Central memory CD4-positive, alpha-beta T cell (primary cell): ENCODE measurements at regions not wholly inside any gene's neighbourhood (a gene's known extent, or its start where the extent isn't known, plus 50 kb on each side); places are given as distances from the start of the nearest gene placed in this dataset.
"Not testable (repeated sequence)": the region's sequence is repeated elsewhere in the genome, so short reads cannot be mapped to it uniquely, and the experiment has no call there.

ENCODE experiments used
- DNase-seq: peaks from one replicate; pipeline ENCODE4 v3.0.0; 2022

DNA sequence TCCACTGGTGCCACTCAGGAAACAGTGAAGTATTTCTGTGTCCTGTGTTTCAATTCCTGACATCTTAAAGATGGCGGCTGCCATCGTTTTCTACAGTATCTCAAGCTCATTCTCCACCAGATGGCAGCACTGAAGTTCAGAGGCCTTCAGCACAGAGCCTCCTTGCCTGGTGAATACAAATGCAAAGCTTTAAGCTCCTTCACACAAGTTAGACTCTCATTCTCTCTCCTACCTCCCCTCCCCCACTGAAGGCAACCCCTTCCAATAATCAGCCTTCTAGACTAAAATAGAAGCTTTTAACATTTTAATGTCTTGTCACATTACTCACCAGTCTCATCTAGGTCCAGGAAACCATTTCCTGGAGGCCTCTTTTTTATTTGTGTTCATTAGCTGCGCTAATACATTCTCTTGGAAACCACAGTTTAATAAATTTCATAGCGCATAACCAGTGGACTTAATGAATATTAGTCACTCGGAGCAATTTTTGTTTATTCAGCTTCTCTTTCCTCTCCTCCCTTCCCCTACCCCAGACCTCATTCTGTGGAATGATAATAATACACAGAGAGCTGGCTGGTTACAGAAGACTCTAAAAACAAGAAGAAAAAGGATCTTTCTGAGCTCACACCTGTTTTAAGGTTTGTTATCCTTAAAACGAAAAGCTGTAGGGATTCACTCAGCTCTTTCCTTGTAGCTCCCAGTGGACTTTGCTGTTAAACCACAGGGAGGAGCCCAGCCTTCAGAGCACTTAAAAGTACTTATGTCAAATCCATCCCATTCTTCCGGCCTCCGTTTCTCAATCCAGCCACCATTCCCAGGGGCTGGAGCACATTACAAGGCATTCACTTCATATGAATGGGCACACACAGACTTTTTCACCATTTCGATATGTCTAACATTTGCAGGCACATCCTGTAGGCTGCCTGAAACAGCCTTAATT, 384.9 kb downstream of the HLX start:
- peak; percentile 3 for DNase-seq

DNA sequence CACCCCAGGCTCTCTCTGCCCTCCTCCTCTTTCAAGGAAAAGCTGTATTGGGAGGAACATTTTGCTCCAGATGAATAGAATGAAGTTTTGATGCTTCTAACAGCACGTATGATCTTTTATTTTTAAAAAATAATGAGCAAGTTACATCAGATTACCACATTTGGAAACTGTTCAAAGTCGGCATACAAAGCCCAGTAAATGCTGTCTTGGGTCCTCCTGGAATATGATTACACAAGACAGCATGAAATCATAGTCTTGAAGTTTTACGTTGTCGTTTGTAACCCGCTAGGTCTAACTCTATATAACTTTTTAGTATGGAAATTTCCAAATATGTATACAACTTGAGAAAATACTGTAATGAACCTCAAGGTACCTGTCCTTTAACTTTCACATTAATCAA, 385.6 kb downstream of the HLX start:
- no peak for DNase-seq

DNA sequence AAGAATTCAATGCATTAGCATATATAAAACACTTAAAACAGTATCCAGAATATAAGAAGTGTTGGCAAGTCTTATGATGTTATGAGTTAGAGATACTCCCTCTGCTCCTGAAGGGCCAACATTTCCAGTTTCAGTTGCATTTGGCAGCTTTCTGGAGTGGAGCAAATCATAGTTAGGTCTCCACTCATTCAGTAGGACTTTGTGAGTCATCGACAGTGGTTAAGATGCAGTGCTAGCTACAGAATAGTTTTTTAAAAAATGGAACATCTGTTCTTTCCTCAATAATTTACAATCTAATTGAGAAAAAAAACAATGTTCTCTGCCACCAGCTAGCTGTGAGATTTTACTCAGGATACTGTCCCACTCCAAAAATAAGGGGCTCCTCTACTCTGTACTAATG, 389.1 kb downstream of the HLX start:
- no peak for DNase-seq

DNA sequence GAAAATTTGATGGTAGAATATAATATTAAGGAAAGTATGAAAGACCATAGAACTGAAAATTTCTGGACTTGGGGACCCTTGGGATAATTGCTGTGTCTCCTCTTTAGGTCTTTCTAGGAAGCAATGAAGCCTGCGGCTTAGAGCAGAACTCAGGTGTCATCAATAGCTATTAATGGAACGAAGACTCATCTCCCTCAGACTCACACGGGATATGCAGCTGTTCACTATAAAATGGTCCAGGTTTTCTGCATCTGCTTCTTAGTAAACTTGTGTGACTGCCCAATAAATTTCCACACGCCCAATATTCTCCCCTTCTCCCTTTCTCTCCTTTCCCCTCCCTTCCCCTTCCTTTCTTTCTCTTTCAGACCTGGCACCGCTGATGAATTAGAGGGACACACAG, 392.5 kb downstream of the HLX start:
- DNase-seq = no peak

DNA sequence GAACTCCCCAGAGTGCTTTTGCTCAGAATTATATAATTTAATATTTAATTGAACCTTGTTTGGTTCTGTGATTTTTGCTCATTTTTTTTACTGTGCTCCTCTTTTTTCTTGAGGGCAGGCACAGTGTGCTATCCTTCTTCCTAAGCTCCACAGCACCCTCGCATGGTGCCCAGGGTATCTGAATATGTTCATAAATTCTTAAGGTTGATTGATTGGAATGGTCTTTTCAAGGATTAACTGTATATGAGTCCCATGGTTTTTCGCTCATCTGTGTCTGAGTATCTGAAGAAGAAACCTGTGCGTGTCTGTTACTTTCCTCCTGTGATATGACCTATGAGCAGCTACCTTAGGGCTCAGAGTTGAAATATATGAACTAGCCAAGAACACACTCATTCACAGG, 393.7 kb downstream of the HLX start:
- no peak for DNase-seq

DNA sequence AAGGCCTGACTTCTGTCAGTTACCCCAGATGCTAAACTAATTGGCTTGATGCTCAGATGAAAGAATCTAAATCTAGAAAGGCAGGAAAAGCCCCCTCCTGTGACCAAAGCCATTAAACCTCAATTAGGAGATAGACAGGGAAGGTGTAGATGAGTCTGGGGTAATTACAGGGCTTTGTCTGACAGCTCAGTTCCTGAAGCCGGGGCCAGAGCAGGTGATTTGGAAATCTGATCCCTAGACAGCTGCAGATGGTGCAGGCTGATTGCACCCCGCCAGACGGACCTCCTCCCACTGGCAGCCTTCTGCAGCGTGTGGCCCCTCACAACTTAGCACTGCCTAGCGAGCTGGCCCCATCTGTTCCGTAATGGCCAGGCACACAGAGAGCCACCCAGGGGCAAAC, 395.1 kb downstream of the HLX start:
- DNase-seq = no peak

DNA sequence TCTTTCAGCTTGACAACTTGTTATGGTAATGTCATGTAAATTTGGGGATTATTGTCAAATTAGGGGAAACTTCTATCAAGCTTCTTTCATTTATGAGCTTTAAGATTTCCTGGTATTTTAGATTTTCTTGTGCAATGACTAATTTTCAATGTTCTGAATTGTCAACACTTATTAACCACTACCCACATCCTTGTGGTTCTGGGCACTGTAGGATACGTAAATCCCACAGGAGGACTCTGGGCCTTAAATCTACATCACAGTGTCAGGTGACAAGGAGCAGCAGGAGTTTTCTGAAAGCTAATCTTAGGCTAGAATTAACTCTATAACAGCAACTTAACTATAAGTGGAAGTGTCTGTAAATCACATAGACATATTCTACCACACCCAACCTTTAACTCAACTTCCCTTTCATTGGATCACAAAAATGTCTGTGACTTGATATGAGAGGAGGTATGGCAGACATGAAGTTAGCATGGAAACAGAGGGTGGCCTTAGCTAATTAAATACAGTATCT, 397.7 kb downstream of the HLX start:
- no peak for DNase-seq

DNA sequence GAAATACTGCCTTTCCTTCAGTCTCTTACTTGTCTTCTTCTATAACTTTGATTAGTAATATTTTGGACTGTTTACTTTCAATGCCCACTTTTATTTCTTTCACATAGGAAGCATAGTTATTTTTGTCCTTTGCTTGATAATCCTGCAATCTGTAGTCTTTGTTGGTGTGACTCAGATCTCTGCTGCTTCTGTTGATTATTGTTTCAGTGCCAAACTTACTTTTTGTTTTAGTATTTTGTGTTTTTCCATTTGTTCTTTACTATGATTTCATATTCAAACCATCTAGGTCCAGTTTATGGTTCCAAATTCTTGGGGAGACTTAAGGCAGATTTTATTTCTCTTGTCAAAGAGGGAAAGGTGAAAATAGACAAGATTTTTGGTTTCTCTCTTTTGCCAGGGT, 399.9 kb downstream of the HLX start:
- no peak for DNase-seq

DNA sequence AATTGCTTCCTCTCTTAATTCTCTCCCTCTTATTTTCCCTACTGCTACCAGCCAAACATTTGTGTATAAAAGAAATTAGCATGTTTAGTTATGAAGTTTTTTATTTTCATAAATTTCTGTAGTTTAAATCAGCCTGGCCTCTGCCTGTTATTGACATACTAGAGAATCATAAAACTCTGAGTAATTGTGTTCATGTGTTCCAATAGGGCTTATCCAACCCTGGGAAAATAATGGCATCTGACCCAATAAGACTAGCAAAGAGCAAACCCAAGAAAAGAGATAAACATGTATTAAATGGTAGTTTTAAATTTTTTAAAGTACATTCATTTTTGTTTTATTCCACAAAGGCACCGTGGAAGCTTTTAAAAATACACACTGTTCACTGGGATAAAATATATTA, 404.3 kb downstream of the HLX start:
- no peak for DNase-seq

DNA sequence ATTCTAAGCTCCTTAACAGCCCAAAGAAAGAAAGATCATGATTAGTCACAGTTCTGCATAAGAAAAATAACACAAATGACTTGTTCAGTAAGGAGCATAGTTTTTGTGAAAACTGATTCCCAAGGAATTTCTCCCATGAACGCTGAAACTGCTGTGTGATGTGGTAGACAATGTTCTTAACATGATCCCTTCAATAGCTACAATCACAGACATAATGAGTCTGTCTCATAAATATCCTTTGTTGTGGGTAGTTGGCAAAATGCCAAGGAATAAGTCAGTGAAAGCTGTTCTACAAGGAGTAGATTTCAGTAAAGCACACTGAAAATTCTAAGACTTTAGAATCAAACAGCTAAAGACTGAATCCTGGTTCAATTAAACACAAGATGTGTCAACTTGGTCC, 404.8 kb downstream of the HLX start:
- DNase-seq = no peak

DNA sequence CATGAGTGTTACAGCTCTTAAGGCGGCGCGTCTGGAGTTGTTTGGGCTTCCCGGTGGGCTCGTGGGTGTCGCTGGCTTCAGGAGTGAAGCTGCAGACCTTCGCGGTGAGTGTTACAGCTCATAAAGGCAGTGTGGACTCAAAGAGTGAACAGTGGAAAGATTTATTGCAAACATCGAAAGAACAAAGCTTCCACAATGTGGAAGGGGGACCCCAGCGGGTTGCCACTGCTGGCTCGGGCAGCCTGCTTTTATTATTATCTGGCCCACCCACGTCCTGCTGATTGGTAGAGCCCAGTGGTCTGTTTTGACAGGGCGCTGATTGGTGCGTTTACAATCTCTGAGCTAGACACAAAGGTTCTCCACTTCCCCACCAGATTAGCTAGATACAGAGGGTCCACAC, 405.7 kb downstream of the HLX start:
- DNase-seq = not testable (repeated sequence)

DNA sequence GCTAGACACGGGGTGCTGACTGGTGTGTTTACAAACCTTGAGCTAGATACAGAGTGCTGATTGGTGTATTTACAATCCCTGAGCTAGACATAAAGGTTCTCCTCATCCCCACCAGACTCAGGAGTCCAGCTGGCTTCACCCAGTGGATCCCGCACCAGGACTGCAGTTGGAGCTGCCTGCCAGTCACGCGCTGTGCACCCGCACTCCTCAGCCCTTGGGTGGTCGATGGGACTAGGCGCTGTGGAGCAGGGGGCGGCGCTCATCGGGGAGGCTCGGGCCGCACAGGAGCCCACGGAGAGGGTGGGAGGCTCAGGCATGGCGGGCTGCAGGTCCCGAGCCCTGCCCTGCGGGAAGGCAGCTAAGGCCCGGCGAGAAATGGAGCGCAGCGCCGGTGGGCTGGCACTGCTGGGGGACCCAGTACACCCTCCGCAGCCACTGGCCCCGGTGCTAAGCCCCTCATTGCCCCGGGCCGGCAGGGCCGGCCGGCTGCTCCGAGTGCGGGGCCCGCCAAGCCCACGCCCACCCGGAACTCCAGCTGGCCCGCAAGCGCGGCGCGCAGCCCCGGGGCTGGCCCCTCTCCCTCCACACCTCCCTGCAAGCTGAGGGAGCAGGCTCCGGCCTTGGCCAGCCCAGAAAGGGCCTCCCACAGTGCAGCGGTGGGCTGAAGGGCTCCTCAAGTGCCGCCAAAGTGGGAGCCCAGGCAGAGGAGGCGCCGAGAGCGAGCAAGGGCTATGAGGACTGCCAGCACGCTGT, 406.4 kb downstream of the HLX start:
- not testable (repeated sequence) for DNase-seq

DNA sequence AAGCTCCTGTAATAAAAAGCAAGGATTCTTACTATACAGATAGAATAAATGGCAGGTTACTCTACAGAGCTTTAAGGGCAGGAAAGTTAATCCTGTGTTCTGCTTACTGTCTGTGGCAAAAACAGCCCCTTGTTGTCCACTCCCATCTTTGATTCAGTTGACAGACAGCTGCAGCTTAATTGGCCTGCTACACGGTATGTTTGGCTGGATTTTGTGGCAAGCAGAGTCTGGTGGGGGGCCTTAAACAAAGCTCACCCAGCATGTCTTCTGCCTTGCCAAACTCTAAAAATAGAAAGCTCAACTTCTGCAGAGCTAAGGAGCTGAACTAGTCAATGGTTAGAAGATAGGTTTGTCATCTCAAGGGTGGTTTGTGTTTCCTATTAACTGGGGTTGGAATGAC, 407.2 kb downstream of the HLX start:
- DNase-seq = no peak

DNA sequence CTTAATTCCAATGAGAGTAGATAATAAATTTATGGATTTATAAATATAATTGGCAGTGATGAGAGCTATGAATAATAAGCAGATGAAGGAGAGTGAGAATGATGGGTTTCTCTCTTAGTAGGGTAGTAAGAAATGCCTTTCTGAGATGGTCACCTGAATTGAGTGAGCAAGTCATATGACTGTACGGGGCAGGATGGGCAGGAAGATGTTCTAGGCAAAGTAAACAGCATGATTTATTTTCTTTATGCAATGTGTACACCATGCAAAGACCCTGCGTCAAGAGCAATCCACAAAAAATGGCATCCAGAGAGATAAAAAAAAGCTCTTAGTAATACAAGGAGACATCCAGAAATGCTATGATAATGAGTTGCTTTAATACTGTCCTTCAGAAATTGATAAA, 409.9 kb downstream of the HLX start:
- DNase-seq = no peak

DNA sequence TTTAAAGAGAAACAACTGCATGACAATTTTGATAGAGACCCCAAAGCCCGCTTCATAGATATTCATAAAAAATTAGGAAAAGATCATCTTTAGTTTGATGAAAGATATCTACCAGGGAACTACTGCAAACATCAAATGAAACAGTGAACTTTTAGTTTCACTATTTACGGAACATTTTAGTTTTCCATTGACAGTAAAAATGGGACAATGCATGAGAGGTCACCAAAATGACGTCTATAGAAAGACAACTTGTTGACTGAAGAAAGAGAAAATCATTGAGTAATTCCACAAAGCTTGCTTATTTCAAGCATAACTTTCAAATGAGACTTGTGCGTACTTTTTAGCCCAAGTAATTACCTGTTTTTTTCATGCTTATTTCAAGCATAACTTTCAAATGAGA, 411.4 kb downstream of the HLX start:
- DNase-seq = no peak

DNA sequence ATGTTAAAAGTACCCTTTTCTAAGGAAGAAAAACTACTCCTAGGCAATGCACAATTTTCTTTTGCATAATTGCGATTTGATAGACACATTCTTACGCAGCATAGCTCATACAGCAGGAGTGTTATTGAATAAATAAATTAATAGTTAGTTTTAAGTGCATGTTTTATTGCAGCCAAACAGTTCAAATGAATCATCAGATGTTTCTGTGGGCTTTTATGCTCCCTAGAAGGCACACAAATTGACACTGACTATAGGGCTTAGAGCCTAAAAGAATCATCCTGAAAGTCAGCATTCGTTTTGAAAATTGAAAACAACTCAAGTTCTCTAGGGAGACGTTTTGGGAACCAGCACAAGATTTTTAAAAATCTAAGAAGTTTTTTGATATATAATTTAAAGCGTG, 411.9 kb downstream of the HLX start:
- DNase-seq = no peak

DNA sequence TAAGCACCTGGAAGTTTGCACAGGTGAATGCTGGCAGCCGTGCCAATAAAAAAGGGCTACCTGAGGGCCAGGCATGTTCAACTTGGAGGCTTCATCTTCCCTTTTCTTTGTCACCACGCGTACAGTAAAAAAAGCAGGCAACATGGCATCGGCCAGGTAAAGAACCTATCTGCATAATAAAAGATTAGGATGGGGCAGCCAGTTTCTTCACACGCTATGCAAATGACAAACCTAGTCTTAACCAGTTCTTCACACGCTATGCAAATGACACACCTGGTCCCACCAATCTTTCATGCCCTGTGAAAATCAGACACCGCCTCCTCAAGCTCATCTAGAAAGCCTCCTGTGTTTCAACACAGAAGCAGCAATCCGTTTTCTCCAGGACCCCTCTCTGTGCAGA, 413.4 kb downstream of the HLX start:
- no peak for DNase-seq

DNA sequence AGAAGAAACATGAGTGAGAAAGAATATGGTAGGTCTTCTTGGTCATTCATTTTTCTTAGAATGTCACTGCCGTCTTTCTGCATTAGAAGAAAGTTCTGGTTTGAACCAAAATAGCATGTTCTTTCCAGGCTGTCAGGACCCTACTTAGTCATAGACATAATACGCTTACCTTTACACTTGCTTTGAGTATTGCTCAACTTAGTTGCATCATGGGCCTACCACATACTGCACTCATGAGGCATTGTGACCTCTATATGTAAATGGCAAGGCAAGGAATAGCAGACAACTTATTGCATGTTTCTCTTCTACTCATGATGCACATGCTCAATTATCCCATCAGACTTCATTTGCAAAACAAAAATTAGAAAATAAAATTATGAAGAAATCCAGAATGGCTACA, 415.0 kb downstream of the HLX start:
- DNase-seq = no peak

DNA sequence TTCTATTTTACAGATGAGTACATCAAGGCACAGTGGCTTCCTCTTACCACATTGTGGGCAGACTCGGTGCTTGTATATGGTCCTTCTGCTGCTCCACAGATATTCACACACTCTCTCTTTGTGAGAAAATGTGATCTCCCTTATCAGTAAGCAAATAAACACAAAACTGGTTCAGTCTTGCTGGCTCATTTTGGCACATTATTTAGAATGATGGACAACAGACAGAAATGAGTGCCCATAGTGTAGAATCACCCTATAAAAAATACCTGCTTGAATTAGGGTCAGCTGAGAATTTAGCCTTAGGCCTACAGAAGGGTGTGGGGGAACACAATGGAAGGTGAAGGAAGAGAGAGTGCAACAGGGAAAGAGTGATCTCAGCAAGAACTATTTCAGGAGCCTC, 423.1 kb downstream of the HLX start:
- no peak for DNase-seq

DNA sequence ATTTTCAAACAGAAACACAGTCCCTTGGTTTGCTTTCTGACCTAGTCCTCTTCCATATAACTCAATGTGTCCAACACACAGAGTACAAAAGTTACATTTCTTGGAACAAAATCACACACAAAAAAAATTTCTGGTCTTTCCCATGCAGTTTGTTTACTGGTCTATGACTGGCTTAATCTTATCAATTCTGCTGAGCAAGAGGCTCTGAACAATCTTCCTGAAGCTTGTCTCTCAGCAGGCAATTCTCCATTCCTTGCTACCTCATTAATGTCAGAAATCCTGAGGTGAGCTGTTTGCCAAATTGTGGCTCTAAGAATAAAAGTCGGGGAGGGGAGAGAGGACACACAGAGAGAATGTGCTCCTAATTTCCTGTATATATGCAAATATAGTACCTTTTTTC, 423.6 kb downstream of the HLX start:
- DNase-seq = no peak

DNA sequence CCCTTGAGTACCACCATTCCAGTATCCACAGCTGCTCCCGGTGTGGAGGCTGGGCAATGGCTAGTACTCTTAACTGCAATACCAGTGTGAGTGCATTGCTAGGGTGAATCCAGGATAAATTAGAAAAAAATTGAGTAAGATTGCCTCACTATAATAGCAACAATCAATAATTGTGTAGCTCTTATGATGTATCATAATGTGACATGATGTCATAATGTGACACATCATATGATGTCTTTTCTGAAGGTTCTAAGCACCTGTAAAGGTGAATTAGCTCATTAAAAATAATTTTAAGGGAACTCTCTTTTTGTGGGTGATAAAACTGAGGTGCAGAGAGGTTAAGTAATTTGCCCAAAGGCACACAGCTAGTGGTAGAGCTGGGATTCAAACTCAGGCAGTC, 424.4 kb downstream of the HLX start:
- DNase-seq = no peak

DNA sequence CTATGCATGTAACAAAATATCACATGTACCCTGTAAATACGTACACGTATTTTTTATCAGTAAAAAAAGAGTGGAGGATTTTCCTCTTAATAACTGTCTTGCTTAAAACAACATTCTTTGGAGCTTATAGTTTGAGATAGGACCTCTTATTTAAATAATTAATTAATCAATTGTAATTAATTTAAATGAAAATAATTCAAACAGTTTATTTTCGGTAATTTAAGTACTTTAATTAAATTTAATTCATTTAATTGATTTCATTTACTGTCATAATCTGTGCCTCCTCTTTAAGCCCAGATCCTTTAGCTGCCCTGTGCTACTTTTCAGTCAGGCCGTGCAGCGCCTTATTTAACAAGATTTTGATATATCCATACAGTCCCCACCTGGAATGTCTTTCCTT, 427.0 kb downstream of the HLX start:
- no peak for DNase-seq

DNA sequence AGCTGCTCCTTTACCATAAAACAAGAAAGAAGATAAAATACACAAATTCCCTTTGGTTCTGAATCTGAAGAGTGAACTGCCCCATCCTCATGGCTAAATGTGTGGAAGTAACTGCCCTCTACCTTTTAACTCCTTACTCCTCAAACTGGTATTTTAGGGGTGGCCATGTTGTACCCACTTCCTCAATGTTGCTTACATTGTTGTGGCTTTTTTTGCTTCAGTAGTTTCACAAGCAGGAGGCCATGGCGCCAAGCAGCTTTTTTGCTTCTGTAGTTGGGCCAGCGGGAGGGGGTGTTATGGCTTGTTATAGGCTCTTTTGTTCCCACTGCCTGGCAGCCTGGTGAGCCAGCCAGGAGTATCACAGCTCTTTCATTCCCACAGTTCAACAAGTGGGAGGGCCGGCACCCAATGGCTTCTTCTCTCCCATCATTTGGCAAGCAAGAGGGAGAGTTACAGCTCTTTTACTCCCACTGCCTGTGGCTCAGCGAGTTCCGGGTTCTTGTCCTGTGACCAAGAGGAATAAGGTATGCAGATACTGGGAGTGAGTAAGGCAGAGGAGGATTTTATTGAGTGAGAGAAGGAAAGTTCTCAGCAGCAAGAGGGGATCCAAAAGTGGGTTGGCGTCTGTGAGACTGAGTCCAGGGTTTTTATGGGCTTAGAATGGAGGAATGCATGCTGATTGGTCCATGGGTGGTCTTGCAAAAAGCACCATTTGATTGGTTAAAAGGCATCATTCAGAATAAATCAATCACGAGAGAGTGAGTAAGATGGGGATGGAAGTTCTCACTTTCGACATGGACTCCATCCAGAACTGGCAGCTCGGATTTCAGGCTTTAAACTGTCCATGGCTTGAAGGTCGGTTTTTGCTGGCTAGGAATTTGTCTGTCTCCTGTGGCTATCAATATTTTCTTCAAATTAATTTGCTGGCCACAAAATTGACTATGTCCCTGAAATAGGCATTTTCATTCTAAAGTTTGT, 429.6 kb downstream of the HLX start:
- DNase-seq = no peak
